Astrocyte of the spinal cord (primary cell): ENCODE measurements at regions not wholly inside any gene's neighbourhood (a gene's known extent, or its start where the extent isn't known, plus 50 kb on each side); places are given as distances from the start of the nearest gene placed in this dataset.

ENCODE experiments used
- DNase-seq: peaks from one replicate; pipeline ENCODE4 v3.0.0; 2011; ENCODE audit warnings: low read depth, low spot score
- H3K4me3 ChIP-seq: 2 replicates; pipeline ENCODE4 v1.5.1; 2011; ENCODE audit warnings: low read depth, mild to moderate bottlenecking, low read length, moderate library complexity
- in situ Hi-C: cut with HindIII; loops from 2 replicates; pipeline ENCODE4 v1.10.0; 2017; ENCODE audit warnings: low sequenced_read_pairs
- TF ChIP-seq, protein P1 (sequence below): IDR thresholded peaks from 2 replicates; pipeline ENCODE4 v1.5.1; 2012; ENCODE audit warnings: low read depth, mild to moderate bottlenecking, low read length, inconsistent platforms

- no peak for DNase-seq
- H3K4me3 ChIP-seq, result no peak overlapping the region
- TF ChIP-seq, protein P1, sequence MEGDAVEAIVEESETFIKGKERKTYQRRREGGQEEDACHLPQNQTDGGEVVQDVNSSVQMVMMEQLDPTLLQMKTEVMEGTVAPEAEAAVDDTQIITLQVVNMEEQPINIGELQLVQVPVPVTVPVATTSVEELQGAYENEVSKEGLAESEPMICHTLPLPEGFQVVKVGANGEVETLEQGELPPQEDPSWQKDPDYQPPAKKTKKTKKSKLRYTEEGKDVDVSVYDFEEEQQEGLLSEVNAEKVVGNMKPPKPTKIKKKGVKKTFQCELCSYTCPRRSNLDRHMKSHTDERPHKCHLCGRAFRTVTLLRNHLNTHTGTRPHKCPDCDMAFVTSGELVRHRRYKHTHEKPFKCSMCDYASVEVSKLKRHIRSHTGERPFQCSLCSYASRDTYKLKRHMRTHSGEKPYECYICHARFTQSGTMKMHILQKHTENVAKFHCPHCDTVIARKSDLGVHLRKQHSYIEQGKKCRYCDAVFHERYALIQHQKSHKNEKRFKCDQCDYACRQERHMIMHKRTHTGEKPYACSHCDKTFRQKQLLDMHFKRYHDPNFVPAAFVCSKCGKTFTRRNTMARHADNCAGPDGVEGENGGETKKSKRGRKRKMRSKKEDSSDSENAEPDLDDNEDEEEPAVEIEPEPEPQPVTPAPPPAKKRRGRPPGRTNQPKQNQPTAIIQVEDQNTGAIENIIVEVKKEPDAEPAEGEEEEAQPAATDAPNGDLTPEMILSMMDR, result no peak
- in situ Hi-C loops, result no loop called here
Observed at GRCh38 chr10:131440405-131441360, 129.2 kb upstream of the TCERG1L start.

DNA sequence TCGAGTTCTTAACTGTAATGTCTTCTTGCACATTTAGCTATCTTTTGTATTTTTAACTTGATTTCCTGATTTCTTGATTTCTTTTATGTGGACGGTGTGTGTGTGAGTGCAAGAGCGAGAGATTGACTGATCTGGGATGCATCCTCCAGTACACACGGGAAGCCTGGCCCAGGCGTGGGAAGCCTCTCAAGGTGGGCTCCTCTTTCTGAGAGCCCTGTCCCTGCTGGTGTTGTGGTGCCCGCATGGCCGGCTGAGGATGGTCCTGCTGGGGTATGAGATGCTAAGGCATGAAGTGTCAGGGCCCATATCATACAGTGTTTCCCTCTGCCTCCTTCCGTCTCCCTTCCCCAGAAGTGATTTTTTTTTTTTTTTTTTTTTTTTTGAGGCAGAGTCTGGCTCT, 130.8 kb upstream of the TCERG1L start:
- DNase-seq, result no peak
- no peak overlapping the region for H3K4me3 ChIP-seq
- in situ Hi-C loops, result no loop called here
- TF ChIP-seq, protein P1, result no peak

GRCh38 chr10:131444286-131444685, 132.8 kb upstream of the TCERG1L start:
- TF ChIP-seq, protein P1, result no peak
- no peak for DNase-seq
- in situ Hi-C loops, result no loop called here
- no peak overlapping the region for H3K4me3 ChIP-seq

DNA sequence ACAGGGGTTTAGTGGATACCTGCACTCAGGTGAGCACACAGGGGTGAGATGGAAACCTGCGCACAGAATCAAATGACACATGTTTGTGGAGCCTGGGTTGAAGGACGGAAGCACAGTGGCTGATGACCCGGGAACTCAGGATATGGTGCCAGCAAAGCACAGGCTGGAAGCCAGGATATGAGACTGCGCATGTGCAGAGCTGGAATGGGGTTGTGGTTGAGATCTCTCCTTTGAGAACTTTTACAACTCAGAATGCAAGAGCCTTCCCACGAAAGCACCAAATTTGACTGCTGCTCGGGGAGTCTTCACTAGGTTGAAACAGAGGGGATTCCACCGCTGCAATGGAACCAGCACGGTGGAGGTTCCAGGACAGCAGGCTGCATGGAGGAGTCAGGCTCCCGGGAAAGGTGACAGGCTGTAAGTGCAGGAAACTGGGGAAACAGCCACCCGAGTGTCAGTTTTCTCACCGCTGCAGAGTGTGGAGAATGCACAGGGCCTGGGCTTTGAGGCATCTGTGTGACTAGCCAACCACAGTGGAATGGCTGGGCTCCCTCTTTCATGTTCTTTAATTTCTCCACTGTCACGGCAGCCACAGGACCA, 133.4 kb upstream of the TCERG1L start:
- in situ Hi-C loops, result no loop called here
- no peak overlapping the region for H3K4me3 ChIP-seq
- DNase-seq, result no peak
- TF ChIP-seq, protein P1, result no peak

DNA sequence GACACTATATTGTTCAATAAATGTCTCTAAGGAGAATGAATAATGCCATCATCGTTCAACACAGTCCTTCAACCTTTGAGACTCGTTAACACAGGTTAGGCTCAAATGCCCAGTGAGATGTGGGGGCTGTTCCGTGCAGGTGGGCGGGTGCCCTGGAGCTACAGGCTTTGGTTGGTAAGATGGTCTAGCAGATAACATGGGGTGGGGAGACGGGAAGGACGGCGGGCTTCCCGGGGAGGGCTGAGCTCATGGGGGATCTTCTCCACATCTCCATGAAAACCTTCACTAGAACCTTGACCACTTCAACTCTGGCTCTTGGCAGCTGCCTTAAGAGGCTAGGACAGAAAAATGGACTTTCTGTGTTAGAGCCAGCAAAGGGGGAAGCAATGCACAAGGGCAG, 134.1 kb upstream of the TCERG1L start:
- no peak for DNase-seq
- TF ChIP-seq, protein P1, result no peak
- in situ Hi-C loops, result no loop called here
- H3K4me3 ChIP-seq, result no peak overlapping the region

GRCh38 chr10:131446171-131446570, 134.7 kb upstream of the TCERG1L start:
- no peak overlapping the region for H3K4me3 ChIP-seq
- in situ Hi-C loops, result no loop called here
- TF ChIP-seq, protein P1, result no peak
- DNase-seq, result no peak
